Lower lobe of right lung (tissue), 2 donors: ENCODE measurements at regions not wholly inside any gene's neighbourhood (a gene's known extent, or its start where the extent isn't known, plus 50 kb on each side); places are given as distances from the start of the nearest gene placed in this dataset.

Experiments used
- ATAC-seq, 2 donors: fragments of 200-7000 bp; cut with Tn5 transposase; one replicate each; pipeline ENCODE4 v1.9.1; 2020 to 2022; ENCODE audit warnings: mild to moderate bottlenecking in 2 of 2, moderate library complexity in 2 of 2
- DNase-seq: peaks from one replicate; pipeline ENCODE4 v3.0.0-alpha.2; 2020
- H3K27ac ChIP-seq: fragments of 200-600 bp; one replicate; pipeline ENCODE4 v1.8.0; 2022
- H3K27me3 ChIP-seq: fragments of 200-600 bp; one replicate; pipeline ENCODE4 v1.8.0; 2022; ENCODE audit warnings: low read depth
- H3K36me3 ChIP-seq: fragments of 200-600 bp; one replicate; pipeline ENCODE4 v1.8.0; 2022; ENCODE audit warnings: mild to moderate bottlenecking
- H3K4me1 ChIP-seq: fragments of 200-600 bp; one replicate; pipeline ENCODE4 v1.8.0; 2022
- H3K4me3 ChIP-seq: fragments of 200-600 bp; one replicate; pipeline ENCODE4 v1.8.0; 2022; ENCODE audit warnings: mild to moderate bottlenecking
- H3K9me3 ChIP-seq: fragments of 200-600 bp; one replicate; pipeline ENCODE4 v1.8.0; 2022
- CTCF ChIP-seq: fragments of 200-600 bp; IDR thresholded peaks from one replicate; pipeline ENCODE4 v1.8.0; 2022; ENCODE audit warnings: antibody characterized with exemption, mild to moderate bottlenecking
- intact Hi-C: fragments of 100-400 bp; cut with DNase I; formaldehyde crosslinking; loops from one replicate; pipeline ENCODE4 v1.11.0; 2022
- donor health status: DM: no; HTN: yes; CAD: no; lungs with severe emphysema.

DNA sequence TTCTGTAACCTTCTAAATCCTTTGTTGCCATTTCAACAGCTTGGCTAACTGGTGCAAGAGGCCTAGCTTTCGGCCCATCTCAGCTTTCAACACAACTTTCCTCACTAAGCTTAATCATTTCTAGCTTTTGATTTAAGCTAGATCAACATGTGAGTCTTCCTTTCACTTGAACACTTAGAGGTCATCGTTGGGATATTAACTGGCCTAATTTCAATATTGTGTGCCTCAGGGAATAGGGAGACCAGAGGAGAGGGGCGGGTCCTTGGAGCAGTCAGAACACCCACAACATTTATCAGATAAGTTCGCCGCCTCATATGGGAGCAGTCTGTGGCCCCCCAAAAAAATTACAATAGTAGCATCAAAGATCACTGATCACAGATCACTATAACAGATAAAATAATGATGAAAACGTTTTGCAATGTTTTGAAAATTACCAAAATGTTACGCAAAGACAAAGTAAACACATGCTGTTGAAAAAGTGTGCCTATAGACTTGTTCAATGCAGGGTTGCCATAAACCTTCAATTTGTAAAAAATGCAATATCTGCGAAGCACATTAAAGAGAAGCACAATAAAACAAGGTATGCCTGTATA is 66.8 kb upstream of the PCSK1 start:
- intact Hi-C loops, result no loop called here
- H3K27me3 ChIP-seq, result no peaks in the 10 kb centered on the region

GRCh38 chr5:96501991-96502646 is 69.1 kb upstream of the PCSK1 start:
- no peak for TF ChIP-seq CTCF
- no peaks in the 10 kb centered on the region for H3K4me1 ChIP-seq
- no peaks in the 10 kb centered on the region for H3K36me3 ChIP-seq
- ATAC-seq (no peak), DNase-seq (no peak)
- intact Hi-C loops, result no loop called here
- no peak overlapping the region for H3K27ac ChIP-seq
- no peak overlapping the region for H3K4me3 ChIP-seq
- no peaks in the 10 kb centered on the region for H3K9me3 ChIP-seq
- no peaks in the 10 kb centered on the region for H3K27me3 ChIP-seq

More for the DNA sequence above, 66.8 kb upstream of the PCSK1 start:
- H3K36me3 ChIP-seq, result no peaks in the 10 kb centered on the region
- no peak for TF ChIP-seq CTCF
- H3K9me3 ChIP-seq, result no peaks in the 10 kb centered on the region
- no peak overlapping the region for H3K27ac ChIP-seq
- no peak overlapping the region for H3K4me3 ChIP-seq
- DNase-seq (no peak), ATAC-seq (no peak)
- H3K4me1 ChIP-seq, result no peaks in the 10 kb centered on the region

- TF ChIP-seq CTCF, result no peak
- ATAC-seq (no peak), DNase-seq (no peak)
- Histone ChIP-seq H3K4me3 (no peak overlapping the region), H3K27ac (no peak overlapping the region), H3K4me1 (no peaks in the 10 kb centered on the region), H3K9me3 (no peaks in the 10 kb centered on the region), H3K36me3 (no peaks in the 10 kb centered on the region), H3K27me3 (no peaks in the 10 kb centered on the region)
- intact Hi-C loops, result no loop called here
Observed at GRCh38 chr5:96503501-96504236, 70.6 kb upstream of the PCSK1 start.

DNA sequence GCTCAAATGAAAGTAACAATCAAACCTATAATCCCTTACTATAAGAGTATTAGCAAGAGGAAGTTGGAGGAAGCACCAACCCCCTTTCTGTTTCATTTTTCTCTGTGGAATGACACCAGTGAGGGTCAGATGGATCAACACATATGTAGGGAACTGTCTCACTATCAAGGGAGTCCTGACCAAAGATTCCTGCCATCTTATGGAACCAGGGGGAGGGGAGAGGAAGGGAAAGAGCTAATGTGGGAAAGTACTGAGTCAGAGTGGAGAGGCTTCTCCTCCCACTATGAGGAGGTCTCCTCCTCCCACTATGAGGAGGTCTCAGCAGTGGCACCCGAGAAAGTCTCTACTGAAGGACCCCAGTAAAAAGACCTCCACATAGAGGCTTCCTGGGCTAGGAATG is 73.3 kb upstream of the PCSK1 start:
- intact Hi-C loops, result no loop called here
- ATAC-seq (no peak), DNase-seq (no peak)
- Histone ChIP-seq H3K27me3 (no peaks in the 10 kb centered on the region), H3K9me3 (no peaks in the 10 kb centered on the region), H3K36me3 (no peaks in the 10 kb centered on the region), H3K27ac (no peak overlapping the region), H3K4me1 (no peaks in the 10 kb centered on the region), H3K4me3 (no peak overlapping the region)
- TF ChIP-seq CTCF, result no peak

DNA sequence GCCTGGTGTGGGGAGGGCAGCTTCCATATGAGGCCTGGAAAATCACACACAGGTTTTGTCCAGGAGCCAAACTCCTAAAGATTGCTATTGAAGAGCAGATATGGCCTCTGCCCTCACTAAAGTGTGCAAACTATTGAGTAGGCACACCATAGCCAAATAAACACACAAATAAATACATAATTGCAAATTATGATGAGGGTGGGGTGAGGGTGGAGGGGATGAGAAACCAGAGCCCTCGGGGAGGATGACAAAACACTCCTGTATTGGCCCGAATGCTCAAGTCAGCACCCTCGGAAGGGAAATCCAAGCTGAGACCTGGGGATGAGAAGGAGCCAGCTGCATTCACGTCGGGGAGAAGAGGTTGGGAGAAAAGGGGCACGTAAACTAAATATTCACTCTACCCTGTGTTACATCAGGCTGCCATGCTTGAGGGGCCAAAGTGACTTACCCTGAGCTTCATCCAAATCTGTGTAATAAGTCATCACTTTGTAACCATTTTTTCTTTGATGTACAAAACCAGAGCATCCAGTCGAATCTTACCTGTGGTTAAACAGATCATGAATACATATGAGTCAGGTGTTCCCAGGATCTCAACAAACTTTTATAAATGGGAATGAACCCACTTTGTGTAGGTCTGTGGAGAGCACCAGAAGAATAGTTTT is 73.9 kb upstream of the PCSK1 start:
- H3K9me3 ChIP-seq, result no peaks in the 10 kb centered on the region
- ATAC-seq (no peak), DNase-seq (no peak)
- H3K27me3 ChIP-seq, result no peaks in the 10 kb centered on the region
- H3K36me3 ChIP-seq, result no peaks in the 10 kb centered on the region
- intact Hi-C loops, result no loop called here
- no peak for TF ChIP-seq CTCF
- no peak overlapping the region for H3K27ac ChIP-seq
- no peak overlapping the region for H3K4me3 ChIP-seq
- no peaks in the 10 kb centered on the region for H3K4me1 ChIP-seq
